ENCODE measurements at regions not wholly inside any gene's neighbourhood (a gene's known extent, or its start where the extent isn't known, plus 50 kb on each side); places are given as distances from the start of the nearest gene placed in this dataset.

DNA sequence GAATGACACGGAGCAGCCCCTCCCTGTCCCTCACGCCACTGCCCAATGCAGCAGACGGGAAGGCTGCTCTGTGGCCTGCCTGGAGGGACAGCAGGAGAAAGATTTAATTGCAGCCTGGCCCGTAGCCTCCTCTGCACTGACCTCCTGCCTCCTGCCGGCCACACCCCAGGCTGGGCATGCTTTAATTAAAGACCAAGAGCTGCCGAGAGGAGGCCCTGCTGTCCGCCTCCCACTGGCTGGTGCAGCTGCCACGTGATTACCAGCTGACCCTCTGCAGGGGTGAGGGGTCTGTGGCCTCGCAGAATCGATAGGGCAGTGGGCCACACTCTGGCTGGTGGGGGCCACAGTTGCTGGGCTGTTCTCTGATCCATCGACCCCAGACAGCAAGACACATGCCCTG lies 100.2 kb upstream of the PRR23E start:
- WGBS, 2 donors: 74 to 76% methylated on average over 4 to 11 of the region's 11 CpGs
- intact Hi-C loops (cut with DNase I): no loop called here
- no peak for ATAC-seq
- Histone ChIP-seq H3K36me3 (replicated peaks in 1 of 2; ENCODE audit: insufficient read depth in 1 of 2, low read depth in 2 of 2) (no peaks in the 10 kb centered on the region), H3K4me1 (peaks cover 6% of the 10 kb centered on the region), H3K4me3 (no peak overlapping the region), H3K27me3 (no peaks in the 10 kb centered on the region), H3K27ac (no peak overlapping the region), H3K9me3 (no peaks in the 10 kb centered on the region)
- DNase-seq: no peak
- TF ChIP-seq CTCF (IDR thresholded peaks at IDR 0.05) (no peak), POLR2A (IDR thresholded peaks at IDR 0.05) (no peak)

DNA sequence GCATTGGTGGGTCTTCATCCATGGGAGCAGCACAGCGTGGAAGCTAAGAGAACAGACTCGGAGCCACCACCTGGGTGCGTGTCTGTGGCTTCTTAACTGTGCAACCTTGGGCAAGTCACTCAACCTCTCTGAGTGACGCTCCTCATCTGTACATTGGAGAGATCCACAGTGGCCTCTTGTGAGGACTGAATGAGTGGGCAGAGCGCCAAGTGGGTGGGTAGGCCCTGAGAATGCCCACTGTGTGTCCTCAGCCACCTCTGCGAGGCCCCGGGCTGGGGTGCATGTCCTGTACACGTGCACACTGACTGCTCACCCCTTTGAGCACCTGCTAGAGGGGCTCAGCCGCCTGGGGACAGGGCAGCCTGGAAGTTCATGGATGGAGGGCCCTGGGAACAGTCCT lies 99.6 kb upstream of the PRR23E start:
- Histone ChIP-seq H3K9me3 (no peaks in the 10 kb centered on the region), H3K4me3 (no peak overlapping the region), H3K27ac (no peak overlapping the region), H3K4me1 (peaks cover 6% of the 10 kb centered on the region), H3K36me3 (replicated peaks in 1 of 2; ENCODE audit: insufficient read depth in 1 of 2, low read depth in 2 of 2) (no peaks in the 10 kb centered on the region), H3K27me3 (no peaks in the 10 kb centered on the region)
- no peak for ATAC-seq
- WGBS, 2 donors: 79 to 94% methylated on average over 5 to 8 of the region's 9 CpGs
- intact Hi-C loops (cut with DNase I): no loop called here
- no peak for DNase-seq
- TF ChIP-seq CTCF (IDR thresholded peaks at IDR 0.05): no peak
- TF ChIP-seq POLR2A (IDR thresholded peaks at IDR 0.05): no peak

- Histone ChIP-seq H3K27ac (no peak overlapping the region), H3K4me3 (no peak overlapping the region), H3K9me3 (no peaks in the 10 kb centered on the region), H3K4me1 (no peaks in the 10 kb centered on the region), H3K27me3 (no peaks in the 10 kb centered on the region), H3K36me3 (replicated peaks in 1 of 2; ENCODE audit: insufficient read depth in 1 of 2, low read depth in 2 of 2) (no peaks in the 10 kb centered on the region)
- intact Hi-C loops (cut with DNase I): no loop called here
- TF ChIP-seq CTCF (IDR thresholded peaks at IDR 0.05) (no peak), POLR2A (IDR thresholded peaks at IDR 0.05) (no peak)
- DNase-seq (no peak), ATAC-seq (no peak)
- 89 to 91% methylated on average over 4 of the region's 4 CpGs for WGBS, 2 donors
These were observed 97.2 kb upstream of the PRR23E start for GRCh38 chr3:127095774-127096173.

DNA sequence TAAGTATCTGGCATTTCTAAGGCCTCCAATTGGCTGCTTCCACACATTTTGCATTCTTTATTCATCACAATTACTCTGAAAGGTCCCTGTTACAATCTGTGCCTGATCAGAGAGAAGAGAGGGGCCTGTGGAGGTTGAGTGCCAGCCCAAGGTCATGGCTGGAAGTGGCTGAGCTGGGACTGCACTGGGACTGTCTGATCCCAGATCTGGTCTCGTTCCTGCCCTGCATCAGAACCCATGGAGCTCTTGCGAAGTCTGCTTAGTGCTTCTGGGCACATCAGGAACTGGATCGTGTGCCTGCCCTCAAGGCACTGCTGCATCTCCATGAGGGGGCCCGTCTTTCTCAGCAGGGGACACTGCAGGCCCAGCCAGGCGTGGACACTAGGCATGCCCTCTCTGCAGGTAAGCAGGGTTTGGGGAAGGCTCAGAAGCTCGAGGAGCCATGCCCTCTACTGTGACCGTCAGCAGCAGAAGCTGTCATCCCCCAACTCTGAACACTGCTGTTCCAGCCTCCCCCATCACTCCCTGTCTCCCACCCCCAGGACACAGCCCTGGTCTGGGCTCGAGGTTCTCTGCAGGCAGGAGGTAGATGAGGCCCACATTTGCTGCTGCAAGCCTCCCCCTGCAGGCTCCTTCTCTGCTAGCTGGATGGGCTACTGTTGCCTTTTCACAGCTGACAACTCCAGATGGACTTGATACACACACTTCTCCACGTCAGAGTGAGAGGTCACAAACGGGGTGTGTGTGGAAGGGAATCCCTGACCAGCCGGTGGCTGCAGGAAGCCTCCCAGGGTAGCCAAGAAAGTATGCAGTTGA lies 96.5 kb upstream of the PRR23E start:
- DNase-seq: no peak

More for the DNA sequence above, 96.5 kb upstream of the PRR23E start:
- ATAC-seq: no peak
- H3K9me3 ChIP-seq: no peaks in the 10 kb centered on the region
- no peak for TF ChIP-seq CTCF (IDR thresholded peaks at IDR 0.05)
- TF ChIP-seq POLR2A (IDR thresholded peaks at IDR 0.05): no peak
- H3K27me3 ChIP-seq: no peaks in the 10 kb centered on the region
- WGBS, 2 donors: 65 to 67% methylated on average over 7 to 11 of the region's 11 CpGs
- no peak overlapping the region for H3K27ac ChIP-seq
- H3K4me1 ChIP-seq: no peaks in the 10 kb centered on the region
- no peaks in the 10 kb centered on the region for H3K36me3 ChIP-seq (replicated peaks in 1 of 2; ENCODE audit: insufficient read depth in 1 of 2, low read depth in 2 of 2)
- H3K4me3 ChIP-seq: no peak overlapping the region
- intact Hi-C loops (cut with DNase I): no loop called here

All from body of pancreas (tissue), 4 donors.